Islet of Langerhans (tissue), 1 donor: ENCODE measurements at regions not wholly inside any gene's neighbourhood (a gene's known extent, or its start where the extent isn't known, plus 50 kb on each side); places are given as distances from the start of the nearest gene placed in this dataset.
"Not testable (repeated sequence)": the region's sequence is repeated elsewhere in the genome, so short reads cannot be mapped to it uniquely, and the experiment has no call there.

Experiments
- FAIRE-seq: peaks from one replicate; lab custom pipeline; 2011; peaks lifted over from hg19 to GRCh38; lab: Jason Lieb, UNC

DNA sequence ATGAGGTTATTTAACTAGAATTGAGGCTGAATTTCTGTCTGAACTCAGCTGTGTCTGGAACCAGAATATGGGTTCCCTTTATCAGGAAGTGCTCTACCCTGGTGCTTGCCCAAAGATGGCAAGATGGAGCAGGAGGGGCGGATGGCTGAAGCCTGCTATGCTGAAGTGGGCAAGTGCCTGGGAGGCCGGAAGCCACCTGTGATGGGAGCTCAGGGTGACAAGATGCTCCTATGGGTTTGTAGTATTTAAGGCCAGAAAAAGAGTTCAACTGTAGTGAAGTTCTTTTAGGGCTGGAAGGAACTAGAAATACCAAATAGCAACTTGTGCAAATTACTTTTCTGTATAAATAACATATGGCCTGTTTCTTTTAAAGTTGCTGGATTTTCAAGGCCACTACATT lies 808.9 kb upstream of the RAB6C start:
- no peak for FAIRE-seq

DNA sequence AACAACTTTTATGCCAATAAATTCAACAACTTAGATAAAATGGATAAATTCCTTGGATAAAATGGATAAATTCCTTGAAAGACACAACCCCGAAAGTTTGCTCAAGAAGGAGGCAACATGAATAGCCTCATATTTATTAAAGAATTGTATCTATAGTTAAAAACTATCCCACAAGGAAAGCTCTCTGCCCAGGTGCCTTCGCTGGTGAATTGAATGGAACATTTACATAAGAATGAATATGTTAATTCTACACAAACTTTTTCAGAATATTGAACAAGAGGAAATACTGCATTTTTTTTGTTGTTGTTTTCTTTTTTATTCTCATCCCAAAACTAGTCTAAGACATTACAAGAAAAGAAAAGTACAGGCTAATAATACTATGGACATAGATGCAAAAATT lies 805.3 kb upstream of the RAB6C start:
- FAIRE-seq = no peak

DNA sequence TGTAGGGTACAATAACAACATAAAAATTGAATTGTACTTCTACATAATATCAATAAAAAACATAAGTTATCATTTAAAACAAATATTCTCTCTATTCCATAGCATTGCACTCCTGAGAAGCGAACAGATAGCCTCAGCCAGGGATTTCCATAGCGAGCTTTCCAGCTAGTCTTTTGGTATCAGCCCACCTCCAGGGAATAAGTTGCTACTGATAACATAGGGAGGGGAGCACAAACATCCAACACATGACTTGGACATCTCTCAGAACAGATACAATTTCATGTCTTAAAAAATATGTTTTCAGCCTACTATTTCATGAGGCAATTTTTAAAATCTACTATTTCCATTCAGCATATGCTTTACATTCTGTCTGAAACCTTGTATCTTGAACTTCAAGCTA lies 804.4 kb upstream of the RAB6C start:
- no peak for FAIRE-seq

DNA sequence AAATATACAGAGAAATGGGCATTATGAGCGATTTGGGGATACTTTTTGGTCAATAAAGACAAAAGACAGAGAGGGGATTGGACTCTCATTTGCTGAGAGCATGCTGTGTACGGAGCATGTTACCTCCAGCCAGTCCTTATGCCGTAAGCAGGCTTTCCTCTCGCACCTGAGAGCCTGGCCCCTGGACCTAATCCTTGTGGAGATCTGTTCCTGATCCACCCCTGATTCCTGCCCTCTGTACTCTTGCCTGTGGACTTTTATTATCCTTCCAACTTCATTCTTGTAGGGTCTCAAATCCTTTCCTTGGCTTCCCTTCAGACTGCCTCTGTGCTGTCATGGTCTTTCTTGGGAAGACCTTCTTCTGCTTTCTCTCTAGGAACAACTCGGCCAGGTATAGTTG lies 803.1 kb upstream of the RAB6C start:
- FAIRE-seq = no peak

DNA sequence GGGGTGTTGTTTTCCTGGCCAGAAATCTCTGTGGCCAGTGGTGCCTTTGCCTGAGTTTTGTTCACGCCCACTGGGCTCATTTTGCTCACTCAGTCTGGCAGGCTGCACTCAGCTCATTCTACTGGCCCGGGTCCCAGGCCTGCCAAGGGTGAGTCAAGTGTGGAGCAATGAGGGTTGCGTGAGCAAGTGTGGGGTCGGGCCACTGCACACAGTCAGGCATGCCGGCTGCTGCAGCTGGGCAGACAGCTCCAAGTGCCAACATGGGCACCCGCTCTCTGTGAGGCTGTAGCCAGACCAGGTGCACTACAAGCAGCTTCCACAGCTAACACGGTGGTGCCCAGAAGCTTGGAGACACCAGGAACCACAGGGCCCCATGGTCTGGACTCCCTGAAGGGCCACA lies 801.1 kb upstream of the RAB6C start:
- no peak for FAIRE-seq

DNA sequence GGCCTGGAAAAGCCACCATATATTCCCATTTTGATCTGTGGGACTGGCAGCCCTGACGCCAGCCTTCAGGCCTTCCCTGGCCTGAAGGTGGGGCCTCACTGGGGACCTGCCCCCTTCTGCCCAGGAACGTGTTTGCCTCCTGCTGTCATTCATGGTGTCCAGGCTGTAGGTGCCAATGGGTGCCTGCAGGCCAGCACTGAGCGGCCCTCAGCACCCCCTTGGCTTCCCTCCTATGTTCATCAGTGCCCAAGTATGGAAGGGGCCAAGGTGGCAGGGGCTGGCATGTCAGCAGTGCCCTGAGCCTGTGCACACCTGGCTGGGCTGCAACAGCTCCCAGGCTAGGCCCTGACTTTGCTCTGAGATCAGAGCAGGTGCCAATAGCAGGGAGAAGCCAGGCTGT lies 800.3 kb upstream of the RAB6C start:
- no peak for FAIRE-seq

DNA sequence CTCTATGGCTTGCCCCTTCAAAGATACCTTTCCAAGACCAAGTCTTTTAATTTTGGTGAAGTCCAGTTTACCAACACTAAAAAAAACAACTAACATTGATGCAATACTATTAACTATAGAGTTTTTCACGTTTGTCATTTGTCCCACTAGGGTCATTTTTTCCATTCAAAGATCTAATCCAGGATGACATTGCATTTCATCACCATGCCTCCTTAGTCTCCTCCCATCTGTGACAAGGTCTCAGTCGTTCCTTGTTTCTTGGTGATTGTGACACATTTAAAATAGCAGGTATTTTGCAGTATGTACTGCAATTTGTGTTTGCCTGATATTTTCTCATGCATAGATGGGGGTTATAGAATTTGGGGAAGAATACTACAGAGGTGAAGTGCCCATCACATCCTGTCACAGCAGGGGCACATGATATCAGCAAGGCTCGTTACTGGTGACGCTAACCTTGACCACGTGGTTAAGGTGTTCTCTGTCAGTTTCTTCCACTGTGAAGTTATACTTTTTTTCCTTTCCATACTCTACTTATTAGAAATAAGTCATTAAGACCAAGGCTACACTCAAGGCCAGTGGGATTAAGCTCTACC lies 799.2 kb upstream of the RAB6C start:
- no peak for FAIRE-seq

DNA sequence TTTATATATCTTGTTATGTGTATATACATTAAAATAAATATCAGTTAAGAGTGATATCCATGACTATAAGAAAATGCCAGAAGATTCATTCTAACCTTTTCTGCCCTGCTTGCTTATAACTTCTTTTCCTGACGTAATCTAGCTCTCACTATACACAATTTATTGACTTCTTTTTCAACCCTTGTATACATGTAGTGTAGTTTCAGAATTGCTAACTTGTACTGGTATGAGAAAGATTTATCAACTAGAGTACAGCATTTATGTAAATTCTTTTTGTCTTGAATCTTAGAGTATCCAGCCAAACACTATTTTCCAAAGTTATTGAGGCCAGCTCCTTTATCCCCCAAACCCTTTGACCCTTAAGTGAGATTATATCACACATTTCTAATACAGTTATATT lies 798.0 kb upstream of the RAB6C start:
- FAIRE-seq = no peak

DNA sequence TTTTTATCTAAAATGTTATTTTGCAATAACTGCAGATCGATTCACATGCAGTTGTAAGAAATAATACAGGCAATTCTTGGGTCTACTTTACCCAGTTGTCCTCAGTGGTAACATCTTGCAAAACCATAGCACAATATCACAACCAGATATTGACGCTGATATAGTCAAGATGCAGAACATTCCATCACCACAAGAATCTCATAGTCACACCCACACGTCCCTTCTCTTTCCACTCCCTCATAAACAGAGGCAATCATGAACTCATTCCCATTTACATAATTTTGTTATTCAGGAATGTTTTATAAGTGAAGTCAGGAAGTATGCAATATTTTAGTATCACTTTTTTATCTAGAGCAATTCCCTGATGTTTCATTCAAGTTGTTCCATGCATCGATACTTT lies 797.5 kb upstream of the RAB6C start:
- FAIRE-seq = no peak

DNA sequence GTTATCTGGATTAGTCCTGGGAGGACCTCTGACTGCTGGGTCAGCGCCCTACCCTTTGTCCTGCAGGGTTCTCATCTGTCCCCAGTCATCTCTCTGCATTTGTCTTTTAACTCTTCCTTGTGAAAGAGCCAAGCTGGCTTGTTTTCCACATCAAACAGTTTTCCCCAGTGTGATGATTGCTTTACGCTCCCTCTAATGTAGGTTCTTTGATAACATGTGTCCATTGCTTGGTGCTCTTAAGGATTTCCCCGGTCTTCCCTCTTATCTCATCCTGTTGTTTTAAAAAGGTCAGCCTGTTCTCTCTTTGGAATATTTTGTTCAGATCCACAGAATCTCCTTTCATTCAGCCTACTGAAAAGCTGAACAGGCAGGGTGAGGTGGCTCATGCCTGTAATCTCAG lies 792.1 kb upstream of the RAB6C start:
- FAIRE-seq = no peak

DNA sequence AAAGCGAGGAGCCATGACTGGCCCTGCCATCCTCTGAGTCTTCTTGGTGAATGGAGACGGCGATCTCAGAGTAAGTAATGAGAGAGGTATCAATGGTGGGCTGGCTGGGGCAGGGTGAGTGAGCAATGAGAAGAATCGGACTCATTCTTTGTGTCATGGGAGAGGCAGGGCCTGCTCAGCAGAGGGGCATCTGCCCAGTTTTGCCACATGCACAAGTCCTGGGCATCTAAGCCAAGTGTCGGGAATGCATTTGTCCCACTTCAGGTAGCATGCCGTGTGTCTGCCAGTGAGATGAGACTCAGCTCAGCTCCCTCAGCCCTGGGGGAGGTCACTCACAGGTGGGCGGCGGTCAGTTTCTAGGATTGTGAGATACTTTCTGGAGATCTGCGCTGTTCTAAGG lies 791.0 kb upstream of the RAB6C start:
- no peak for FAIRE-seq

DNA sequence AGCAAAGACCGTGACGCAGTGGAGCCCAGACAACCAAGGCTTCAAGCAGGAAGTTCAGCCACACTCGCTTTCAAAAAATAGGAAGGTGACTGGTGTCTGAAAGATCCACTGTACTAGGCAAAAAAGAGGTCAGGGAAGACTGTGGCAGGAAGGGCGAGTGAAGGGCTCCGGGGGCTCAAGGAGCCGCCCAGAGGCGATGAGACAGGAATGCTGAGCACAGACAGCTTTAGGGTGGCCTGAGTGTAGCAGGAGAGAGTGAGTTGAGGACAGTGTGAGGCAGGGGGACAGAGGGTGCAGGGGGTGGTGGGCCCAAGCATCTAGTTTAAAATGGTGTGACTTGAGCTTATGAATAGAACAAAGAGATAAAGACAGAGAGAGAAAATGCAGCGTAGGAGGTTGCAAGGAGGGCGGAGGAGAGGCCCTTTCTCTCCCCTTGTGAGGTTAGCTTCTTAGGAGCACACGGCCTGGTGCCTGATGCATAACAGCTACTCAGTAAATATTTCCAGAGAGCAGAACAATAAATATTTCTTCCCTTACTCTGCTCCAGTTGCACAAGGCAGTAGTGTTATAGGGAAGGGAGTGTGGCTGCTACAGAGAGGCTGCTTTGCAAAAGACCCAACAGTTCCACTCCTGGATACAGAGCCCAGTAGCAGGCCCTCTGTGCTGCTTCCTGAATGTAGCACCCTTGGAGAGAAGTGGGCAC lies 789.7 kb upstream of the RAB6C start:
- no peak for FAIRE-seq

DNA sequence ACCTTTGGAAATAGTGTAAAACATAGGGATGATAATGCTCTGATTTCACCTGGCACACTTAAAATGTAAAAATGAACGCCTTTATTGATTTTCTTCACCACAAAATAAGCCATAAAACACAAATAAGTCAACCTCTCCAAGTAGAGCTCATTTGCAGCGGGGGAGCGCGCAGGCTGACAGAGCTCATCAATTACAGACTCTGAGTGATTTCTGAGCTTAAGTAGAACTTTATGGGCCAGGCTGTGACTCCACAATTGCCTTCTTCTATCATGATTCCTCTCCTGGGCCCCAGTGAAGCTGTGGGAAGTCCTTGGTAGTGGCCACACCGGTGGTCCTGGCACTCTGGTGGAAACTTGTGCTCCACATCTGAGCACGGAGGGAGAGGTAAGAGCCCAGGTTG lies 789.0 kb upstream of the RAB6C start:
- no peak for FAIRE-seq

DNA sequence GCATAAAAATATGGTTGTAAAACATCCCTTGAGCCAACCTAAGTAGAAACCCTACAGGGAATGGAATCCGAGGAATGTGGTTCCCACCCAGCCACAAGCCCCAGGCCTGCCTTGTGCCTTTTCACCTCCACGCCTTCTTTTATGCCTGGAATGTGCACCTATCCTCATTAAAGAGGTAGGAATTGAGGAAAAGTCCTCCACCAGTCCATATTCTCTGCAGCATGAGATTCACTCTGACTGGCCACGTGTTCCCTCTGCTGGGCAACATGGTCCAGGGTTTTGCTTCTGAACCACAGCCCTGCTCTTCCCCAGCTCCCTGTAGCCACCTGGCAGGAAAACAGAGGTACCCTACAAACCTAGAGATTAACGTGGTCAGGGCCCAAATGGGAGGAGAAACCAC lies 787.9 kb upstream of the RAB6C start:
- FAIRE-seq = no peak

DNA sequence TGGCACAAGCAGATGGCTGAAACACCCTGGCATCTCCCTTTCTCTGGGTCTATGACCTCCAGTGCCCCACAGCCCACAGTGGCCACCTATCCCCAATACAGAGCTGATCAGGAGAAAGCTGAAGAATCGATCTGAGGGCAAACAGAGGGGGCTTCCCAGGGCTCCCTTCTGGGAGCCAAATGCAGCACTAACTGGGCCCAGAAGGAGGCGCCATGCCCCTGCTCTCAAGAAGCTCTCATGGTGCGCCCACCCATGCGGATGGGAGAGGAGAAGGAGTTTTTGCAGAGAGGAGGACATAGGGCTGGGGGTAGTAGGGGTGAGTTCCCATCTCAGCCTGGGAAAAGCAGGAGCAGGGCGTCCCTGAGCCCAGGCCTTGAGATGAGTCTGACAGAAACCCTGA lies 787.3 kb upstream of the RAB6C start:
- FAIRE-seq = no peak

DNA sequence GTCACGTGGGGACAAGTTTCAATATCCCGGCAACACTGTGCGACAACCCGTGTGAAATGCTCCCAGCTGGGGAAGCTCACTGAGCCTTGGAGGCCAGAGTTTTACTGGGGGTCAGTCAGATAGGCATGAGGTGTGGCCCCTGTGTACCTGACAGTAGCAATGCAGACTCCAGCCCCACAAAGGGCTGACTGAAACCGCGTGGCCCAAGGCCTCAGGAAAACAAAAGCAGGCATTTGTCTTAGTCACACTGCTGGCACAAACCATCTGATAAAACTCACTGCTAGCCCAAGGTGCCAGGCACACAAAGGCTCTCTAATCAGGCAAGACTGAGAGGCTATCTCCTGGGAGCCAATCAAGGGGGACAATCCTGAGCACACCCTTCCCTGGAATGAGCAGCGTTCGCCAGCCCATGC lies 786.6 kb upstream of the RAB6C start:
- FAIRE-seq = no peak

DNA sequence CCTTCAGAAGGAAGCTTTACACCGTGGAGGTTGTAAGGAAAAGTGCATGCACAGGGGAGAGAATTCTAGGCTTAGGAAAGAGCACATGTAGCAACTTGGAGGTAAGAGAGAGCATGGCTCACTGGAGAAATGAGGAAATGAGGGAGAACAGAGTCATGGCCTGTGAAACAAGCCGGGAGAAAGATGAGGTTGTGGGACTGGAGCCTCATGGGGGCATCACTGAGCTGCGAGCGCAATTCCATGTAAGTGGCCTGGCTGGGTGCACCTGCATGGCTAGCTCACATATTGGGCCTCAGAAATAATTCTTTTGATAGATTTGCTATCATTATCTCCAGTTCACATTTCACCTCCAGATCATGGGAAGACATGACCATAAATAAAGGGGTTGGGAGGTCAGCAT lies 785.5 kb upstream of the RAB6C start:
- no peak for FAIRE-seq

DNA sequence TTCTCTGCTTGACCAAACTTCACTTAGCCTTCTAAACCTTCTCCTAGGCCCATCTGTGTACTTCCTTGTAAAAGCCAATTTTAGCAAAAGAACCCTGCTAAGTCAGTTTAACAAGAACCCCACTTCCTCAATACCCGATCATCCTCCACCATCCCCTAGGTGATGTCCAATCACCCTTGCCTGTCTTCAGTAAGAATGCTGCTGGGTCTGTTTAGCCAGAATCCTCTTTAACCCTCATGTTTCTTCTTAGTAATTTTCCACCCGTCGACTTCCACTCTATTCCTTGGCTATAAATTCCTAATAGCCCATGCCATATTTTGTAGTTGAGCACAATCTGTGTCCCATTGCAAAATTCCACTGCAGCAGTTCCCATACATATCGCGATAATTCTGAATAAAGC lies 780.0 kb upstream of the RAB6C start:
- no peak for FAIRE-seq

DNA sequence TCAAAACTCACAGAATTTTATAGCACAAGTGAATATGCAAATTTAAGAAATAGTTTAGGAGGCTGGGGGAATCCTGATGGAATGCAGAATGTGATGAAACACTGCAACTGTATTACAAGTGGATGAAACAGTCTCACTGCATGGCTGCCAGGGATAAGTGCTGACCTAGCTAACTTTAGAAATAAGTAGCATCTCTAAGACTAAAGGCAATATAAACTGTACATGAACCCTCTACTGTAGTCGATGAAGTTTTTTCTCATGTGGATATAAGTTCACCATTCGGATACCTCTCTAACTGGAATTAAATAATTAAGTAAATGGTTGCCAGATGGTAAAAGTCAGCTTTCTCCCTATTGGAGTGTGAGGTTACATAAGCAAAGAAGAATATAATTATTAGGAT lies 777.8 kb upstream of the RAB6C start:
- no peak for FAIRE-seq

DNA sequence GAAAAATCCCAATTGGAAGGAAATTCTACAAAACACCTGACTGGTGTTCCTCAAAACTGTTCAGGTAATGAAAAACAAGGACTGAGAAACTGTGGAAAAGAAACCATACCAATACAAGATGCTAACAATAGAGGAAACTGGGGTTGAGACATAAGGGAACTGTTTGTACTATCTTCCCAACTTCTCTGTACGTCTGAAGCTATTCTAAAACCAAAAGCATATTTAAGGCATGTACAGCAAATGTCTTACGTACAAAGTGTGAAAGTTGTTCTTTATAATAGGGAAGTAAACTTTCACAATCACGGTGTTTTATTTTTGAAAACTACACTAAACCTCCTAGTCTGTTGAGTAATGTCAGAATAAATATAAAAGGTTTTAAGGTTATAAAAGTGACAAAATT lies 776.1 kb upstream of the RAB6C start:
- FAIRE-seq = no peak

DNA sequence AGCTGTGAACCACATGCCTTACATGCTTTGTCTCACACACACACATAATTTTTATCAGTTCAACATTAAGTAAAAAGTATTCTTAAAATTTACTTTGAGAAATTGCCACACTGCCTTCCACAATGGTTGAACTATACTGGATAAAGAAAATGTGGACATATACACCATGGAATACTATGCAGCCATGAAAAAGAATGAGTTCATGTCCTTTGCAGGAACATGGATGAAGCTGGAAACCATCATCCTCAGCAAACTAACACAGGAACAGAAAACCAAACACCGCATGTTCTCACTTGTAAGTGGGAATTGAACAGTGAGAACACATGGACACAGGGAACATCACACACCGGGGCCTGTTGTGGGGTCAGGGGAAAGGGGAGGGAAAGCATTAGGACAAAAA lies 774.9 kb upstream of the RAB6C start:
- FAIRE-seq = not testable (repeated sequence)

DNA sequence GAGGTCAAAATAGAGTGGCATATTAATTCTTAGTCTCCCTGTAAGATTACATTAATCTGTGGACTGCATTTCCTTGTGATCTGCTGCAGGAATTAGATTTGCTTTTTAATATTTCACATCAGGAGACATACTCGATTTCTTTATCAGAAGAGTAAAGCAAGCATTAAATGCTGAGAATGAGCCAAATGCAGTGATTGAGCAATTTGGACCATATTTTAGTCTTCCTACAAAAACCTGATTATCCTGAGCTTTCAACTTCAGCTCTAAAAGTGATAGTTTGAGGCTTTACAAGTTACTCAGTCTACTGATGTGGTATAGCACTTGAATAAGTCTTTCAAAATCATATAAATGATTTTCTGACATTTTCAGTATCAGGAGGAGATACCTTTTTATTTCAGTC lies 774.3 kb upstream of the RAB6C start:
- FAIRE-seq = no peak

DNA sequence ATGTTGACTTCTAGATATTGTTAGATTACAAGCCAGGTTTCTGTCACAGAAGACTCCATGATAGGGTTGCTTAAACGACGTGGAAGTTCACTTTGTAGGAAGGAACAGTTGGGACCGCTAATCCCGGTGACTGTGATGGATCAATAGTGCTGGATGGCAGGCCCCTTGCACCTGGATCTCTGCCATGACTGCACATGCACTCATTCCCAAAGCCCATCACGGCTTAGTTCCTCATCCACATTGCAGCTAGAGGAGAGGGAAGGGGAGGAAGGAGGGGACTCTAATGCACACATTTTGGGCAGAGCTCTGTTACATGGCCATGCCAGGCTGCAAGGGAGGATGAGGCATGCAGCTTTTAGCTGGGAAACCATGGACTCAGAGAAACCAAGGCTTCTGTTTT lies 773.7 kb upstream of the RAB6C start:
- no peak for FAIRE-seq

DNA sequence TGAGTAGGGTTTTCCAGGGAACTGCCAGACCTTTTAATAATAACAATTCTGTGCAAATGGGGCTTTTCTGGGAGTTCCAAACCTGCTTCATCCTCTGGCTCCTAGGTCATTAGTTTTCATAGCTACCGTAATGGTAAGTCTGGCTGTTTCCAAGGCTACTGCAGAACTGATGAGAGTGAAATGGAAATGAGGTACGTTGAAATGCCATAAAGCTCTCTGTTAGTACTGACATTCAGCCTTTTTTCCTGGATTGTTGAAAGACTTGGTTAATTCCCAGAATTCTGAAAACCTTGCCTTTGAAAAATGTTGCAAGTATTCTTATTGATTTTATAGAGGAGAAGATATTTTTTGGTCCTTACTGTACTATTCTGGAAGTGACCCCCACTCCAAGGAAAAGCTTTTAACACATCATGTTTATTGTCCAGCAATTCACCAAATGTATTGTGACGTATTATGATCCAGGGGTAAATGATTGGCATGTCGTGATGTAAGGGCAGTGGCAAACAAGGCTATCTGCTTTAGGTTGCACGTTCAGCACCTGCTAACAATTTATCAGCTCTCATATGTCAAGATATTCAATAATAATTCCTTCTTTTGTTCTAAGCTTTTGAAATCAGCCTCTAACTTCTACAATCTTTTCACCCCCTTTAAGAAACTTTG lies 767.0 kb upstream of the RAB6C start:
- FAIRE-seq = no peak
